HepG2 (cell line): ENCODE measurements at regions not wholly inside any gene's neighbourhood (a gene's known extent, or its start where the extent isn't known, plus 50 kb on each side); places are given as distances from the start of the nearest gene placed in this dataset.

ENCODE experiments used
- ATAC-seq: fragments of 200-7000 bp; cut with Tn5 transposase; 3 replicates; pipeline ENCODE4 v1.9.1; 2020; ENCODE audit warnings: mild to moderate bottlenecking, moderate library complexity
- BruUV-seq: library from RNA; stranded (reverse); fragments of 400-500 nt; replicated peaks from 2 replicates; lab custom pipeline; 2021; lab: Mats Ljungman, UMichigan
- CTCF ChIA-PET: fragments of 300-600 bp; formaldehyde crosslinking; extraction: SDS; loops from one replicate; lab custom pipeline; 2021; ENCODE audit warnings: low total read pairs, inconsistent platforms, low intra/inter-chr PET ratio; lab: Yijun Ruan, JAX
- POLR2A ChIA-PET: fragments of 350-600 bp; sonication (Branson Sonifier 250); formaldehyde crosslinking; loops from one replicate; lab custom pipeline; 2020; ENCODE audit warnings: antibody characterized with exemption, inconsistent platforms; lab: Yijun Ruan, JAX
- DNase-seq: peaks from one replicate; pipeline ENCODE4 v3.0.0-alpha.2; 2015; ENCODE audit warnings: low spot score
- FAIRE-seq: peaks from 3 replicates; lab custom pipeline; 2011; peaks lifted over from hg19 to GRCh38; lab: Jason Lieb, UNC
- H2AFZ ChIP-seq: one replicate; pipeline ENCODE4 v1.6.1; 2011; ENCODE audit warnings: low read length, inconsistent platforms
- H3K27ac ChIP-seq: fragments of 300-600 bp; 3 replicates; pipeline ENCODE4 v1.8.0; 2011; ENCODE audit warnings: mixed run types, mild to moderate bottlenecking, mixed read lengths, low read length, inconsistent platforms; ENCODE audit not compliant: insufficient read depth; ENCODE audit errors: extremely low read length
- H3K27me3 ChIP-seq, 2 experiments: fragments of 200-600 bp in 1 of 2; 2 replicates in 1 of 2; 3 replicates in 1 of 2; pipeline versions ENCODE4 v1.6.0 to v1.8.0; 2011; ENCODE audit warnings: low read length in 2 of 2, mild to moderate bottlenecking in 2 of 2, moderate library complexity in 2 of 2, inconsistent platforms in 1 of 2; ENCODE audit not compliant: insufficient read depth in 2 of 2, control insufficient read depth in 1 of 2
- H3K36me3 ChIP-seq, 2 experiments: fragments of 200-600 bp in 1 of 2; replicated peaks in 1 of 2; 2 replicates in 1 of 2; 3 replicates in 1 of 2; pipeline versions ENCODE4 v1.5.1 to v1.8.0; 2011; ENCODE audit warnings: low read length in 2 of 2, inconsistent platforms in 1 of 2; ENCODE audit not compliant: insufficient read depth in 2 of 2, control insufficient read depth in 1 of 2
- H3K4me1 ChIP-seq: 2 replicates; pipeline ENCODE4 v1.5.1; 2012; ENCODE audit warnings: low read length, inconsistent platforms; ENCODE audit not compliant: insufficient read depth
- H3K4me2 ChIP-seq: 2 replicates; pipeline ENCODE4 v1.6.0; 2011; ENCODE audit warnings: low read depth, low read length, inconsistent platforms
- H3K4me3 ChIP-seq, 3 experiments: fragments of 200-600 bp in 1 of 3; sonication (generic), shearing (Covaris generic) in 1 of 3; replicated peaks in 1 of 3; 2 replicates each; pipeline ENCODE4 v1.5.1; 2011 to 2016; ENCODE audit warnings: low read length in 3 of 3, inconsistent platforms in 2 of 3, low read depth in 2 of 3, mild to moderate bottlenecking in 2 of 3, control low read depth in 1 of 3, mixed read lengths in 1 of 3; ENCODE audit not compliant: insufficient read depth in 1 of 3
- H3K79me2 ChIP-seq: one replicate; pipeline ENCODE4 v1.6.1; 2011; ENCODE audit warnings: low read length, inconsistent platforms; ENCODE audit not compliant: insufficient read depth
- H3K9ac ChIP-seq: 2 replicates; pipeline ENCODE4 v1.6.0; 2011; ENCODE audit warnings: mild to moderate bottlenecking, low read depth, low read length, inconsistent platforms; ENCODE audit not compliant: insufficient read depth
- H3K9me3 ChIP-seq: 2 replicates; pipeline ENCODE4 v1.5.1; 2012; ENCODE audit warnings: mild to moderate bottlenecking, low read length
- H4K20me1 ChIP-seq: 2 replicates; pipeline ENCODE4 v1.6.0; 2011; ENCODE audit warnings: inconsistent platforms, mild to moderate bottlenecking, low read length, moderate library complexity; ENCODE audit not compliant: insufficient read depth
- AKAP8 ChIP-seq: sonication (generic); formaldehyde crosslinking; IDR thresholded peaks from 2 replicates; pipeline ENCODE4 v1.5.1; 2020; ENCODE audit warnings: mild to moderate bottlenecking, missing genetic modification reagents
- ARNT2 ChIP-seq: sonication (generic); formaldehyde crosslinking; IDR thresholded peaks from 2 replicates; pipeline ENCODE4 v1.8.0; 2022; ENCODE audit warnings: mild to moderate bottlenecking, low read depth, missing genetic modification reagents, moderate library complexity
- ATF1 ChIP-seq: IDR thresholded peaks from 2 replicates; pipeline ENCODE4 v1.6.1; 2016; ENCODE audit warnings: mild to moderate bottlenecking, control low read depth
- FOSL1 ChIP-seq: sonication (generic); formaldehyde crosslinking; IDR thresholded peaks from 2 replicates; pipeline ENCODE4 v1.9.0; 2021; ENCODE audit warnings: missing genetic modification reagents, borderline replicate concordance
- HMG20A ChIP-seq: IDR thresholded peaks from 2 replicates; pipeline ENCODE4 v1.6.1; 2016; ENCODE audit warnings: borderline replicate concordance
- KDM5B ChIP-seq: sonication (generic); formaldehyde crosslinking; IDR thresholded peaks from 2 replicates; pipeline ENCODE4 v1.4.0; 2020; ENCODE audit warnings: missing genetic modification reagents, mild to moderate bottlenecking, borderline replicate concordance
- KLF15 ChIP-seq: sonication (generic); formaldehyde crosslinking; IDR thresholded peaks from 2 replicates; pipeline ENCODE4 v1.8.1; 2023; ENCODE audit warnings: borderline replicate concordance, mild to moderate bottlenecking, inconsistent platforms, missing genetic modification reagents, mixed read lengths
- NAIF1 ChIP-seq: sonication (generic); formaldehyde crosslinking; IDR thresholded peaks from 2 replicates; pipeline ENCODE4 v1.5.0; 2020; ENCODE audit warnings: mild to moderate bottlenecking, missing genetic modification reagents, borderline replicate concordance
- SRF ChIP-seq: IDR thresholded peaks from 2 replicates; pipeline ENCODE4 v1.6.1; 2011; ENCODE audit warnings: mild to moderate bottlenecking, low read depth, low read length, moderate library complexity
- U2AF1 ChIP-seq: fragments of 200-400 bp; formaldehyde crosslinking; optimal IDR thresholded peaks from 2 replicates; pipeline ENCODE3; 2017; ENCODE audit warnings: mild to moderate bottlenecking, low read depth, low read length
- ZNF20 ChIP-seq: sonication (generic); formaldehyde crosslinking; IDR thresholded peaks from 2 replicates; pipeline ENCODE4 v1.4.0; 2020; ENCODE audit warnings: mild to moderate bottlenecking, moderate library complexity, missing genetic modification reagents
- ZNF619 ChIP-seq: sonication (generic); formaldehyde crosslinking; IDR thresholded peaks from 2 replicates; pipeline ENCODE4 v1.4.0; 2020; ENCODE audit warnings: mild to moderate bottlenecking, missing genetic modification reagents
- ZZZ3 ChIP-seq: sonication (generic); formaldehyde crosslinking; IDR thresholded peaks from 2 replicates; pipeline ENCODE4 v1.4.0; 2020; ENCODE audit warnings: missing genetic modification reagents, mild to moderate bottlenecking, borderline replicate concordance
- WGBS: methylation state at CpG from one replicate; pipeline ENCODE4 v1.1.6; 2017; ENCODE audit warnings: low lambda C conversion rate; 5-methylcytosine and 5-hydroxymethylcytosine counted together
- in situ Hi-C: cut with HindIII; loops from 2 replicates; pipeline ENCODE4 v1.10.0; 2017; ENCODE audit warnings: low pct_unique_long_range_greater_than_20kb; ENCODE audit not compliant: extremely low pct_ligation_motif_present
- intact Hi-C: fragments of 100-400 bp; cut with micrococcal nuclease; formaldehyde crosslinking; loops from one replicate; pipeline ENCODE4 v1.10.0; 2022; ENCODE audit not compliant: unreplicated experiment
- TF ChIP-seq, protein P1 (sequence below): sonication (generic); formaldehyde crosslinking; conservative IDR thresholded peaks from 2 replicates; pipeline ENCODE4 v1.8.0; 2022; ENCODE audit warnings: mild to moderate bottlenecking, moderate library complexity, missing genetic modification reagents
- TF ChIP-seq, protein P2 (sequence below): sonication (generic); formaldehyde crosslinking; IDR thresholded peaks from 2 replicates; pipeline ENCODE4 v1.8.1; 2023; ENCODE audit warnings: mild to moderate bottlenecking, missing genetic modification reagents
- TF ChIP-seq, protein P3 (sequence below): sonication (generic); formaldehyde crosslinking; conservative IDR thresholded peaks from 2 replicates; pipeline ENCODE4 v1.4.0; 2020; ENCODE audit warnings: missing genetic modification reagents
- TF ChIP-seq, protein P4 (sequence below): sonication (generic); formaldehyde crosslinking; conservative IDR thresholded peaks from 2 replicates; pipeline ENCODE4 v1.4.0; 2020; ENCODE audit warnings: mild to moderate bottlenecking, missing genetic modification reagents, moderate library complexity

DNA sequence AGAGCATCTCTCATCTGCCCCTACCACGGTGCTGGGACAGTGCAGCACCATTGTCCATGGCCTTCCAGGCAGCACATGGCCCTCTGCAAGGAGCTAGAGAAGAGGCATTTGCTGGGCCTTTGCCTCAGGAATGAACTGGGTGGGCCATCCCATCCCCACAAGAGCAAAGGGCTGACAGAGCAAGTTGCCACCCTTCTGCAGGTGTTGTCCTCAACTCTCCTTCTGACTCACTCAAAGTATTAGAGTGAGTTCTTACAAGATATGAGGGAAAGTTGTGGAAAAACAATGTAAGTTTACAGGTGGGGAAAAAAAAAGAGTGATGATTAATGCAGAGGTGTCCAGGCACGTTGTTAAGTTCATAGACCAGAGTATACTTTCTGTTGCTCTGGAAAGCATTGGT lies 261.2 kb downstream of the SKIDA1 start:
- WGBS = 2% methylated on average over 2 of the region's 2 CpGs
- POLR2A ChIA-PET = no interaction called here
- TF ChIP-seq FOSL1 (no peak), AKAP8 (CRISPR knock-in tag) (no peak), ZZZ3 (CRISPR knock-in tag) (no peak), U2AF1 (no peak), HMG20A (CRISPR knock-in tag) (no peak), ARNT2 (CRISPR knock-in tag) (no peak), NAIF1 (no peak), KDM5B (CRISPR knock-in tag) (no peak), ATF1 (CRISPR knock-in tag) (no peak), ZNF20 (CRISPR knock-in tag) (no peak), KLF15 (CRISPR knock-in tag) (no peak), ZNF619 (CRISPR knock-in tag) (no peak), SRF (no peak)
- TF ChIP-seq, protein P1, sequence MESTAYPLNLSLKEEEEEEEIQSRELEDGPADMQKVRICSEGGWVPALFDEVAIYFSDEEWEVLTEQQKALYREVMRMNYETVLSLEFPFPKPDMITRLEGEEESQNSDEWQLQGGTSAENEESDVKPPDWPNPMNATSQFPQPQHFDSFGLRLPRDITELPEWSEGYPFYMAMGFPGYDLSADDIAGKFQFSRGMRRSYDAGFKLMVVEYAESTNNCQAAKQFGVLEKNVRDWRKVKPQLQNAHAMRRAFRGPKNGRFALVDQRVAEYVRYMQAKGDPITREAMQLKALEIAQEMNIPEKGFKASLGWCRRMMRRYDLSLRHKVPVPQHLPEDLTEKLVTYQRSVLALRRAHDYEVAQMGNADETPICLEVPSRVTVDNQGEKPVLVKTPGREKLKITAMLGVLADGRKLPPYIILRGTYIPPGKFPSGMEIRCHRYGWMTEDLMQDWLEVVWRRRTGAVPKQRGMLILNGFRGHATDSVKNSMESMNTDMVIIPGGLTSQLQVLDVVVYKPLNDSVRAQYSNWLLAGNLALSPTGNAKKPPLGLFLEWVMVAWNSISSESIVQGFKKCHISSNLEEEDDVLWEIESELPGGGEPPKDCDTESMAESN = no peak
- TF ChIP-seq, protein P2, sequence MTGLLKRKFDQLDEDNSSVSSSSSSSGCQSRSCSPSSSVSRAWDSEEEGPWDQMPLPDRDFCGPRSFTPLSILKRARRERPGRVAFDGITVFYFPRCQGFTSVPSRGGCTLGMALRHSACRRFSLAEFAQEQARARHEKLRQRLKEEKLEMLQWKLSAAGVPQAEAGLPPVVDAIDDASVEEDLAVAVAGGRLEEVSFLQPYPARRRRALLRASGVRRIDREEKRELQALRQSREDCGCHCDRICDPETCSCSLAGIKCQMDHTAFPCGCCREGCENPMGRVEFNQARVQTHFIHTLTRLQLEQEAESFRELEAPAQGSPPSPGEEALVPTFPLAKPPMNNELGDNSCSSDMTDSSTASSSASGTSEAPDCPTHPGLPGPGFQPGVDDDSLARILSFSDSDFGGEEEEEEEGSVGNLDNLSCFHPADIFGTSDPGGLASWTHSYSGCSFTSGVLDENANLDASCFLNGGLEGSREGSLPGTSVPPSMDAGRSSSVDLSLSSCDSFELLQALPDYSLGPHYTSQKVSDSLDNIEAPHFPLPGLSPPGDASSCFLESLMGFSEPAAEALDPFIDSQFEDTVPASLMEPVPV (CRISPR knock-in tag) = no peak
- TF ChIP-seq, protein P3, sequence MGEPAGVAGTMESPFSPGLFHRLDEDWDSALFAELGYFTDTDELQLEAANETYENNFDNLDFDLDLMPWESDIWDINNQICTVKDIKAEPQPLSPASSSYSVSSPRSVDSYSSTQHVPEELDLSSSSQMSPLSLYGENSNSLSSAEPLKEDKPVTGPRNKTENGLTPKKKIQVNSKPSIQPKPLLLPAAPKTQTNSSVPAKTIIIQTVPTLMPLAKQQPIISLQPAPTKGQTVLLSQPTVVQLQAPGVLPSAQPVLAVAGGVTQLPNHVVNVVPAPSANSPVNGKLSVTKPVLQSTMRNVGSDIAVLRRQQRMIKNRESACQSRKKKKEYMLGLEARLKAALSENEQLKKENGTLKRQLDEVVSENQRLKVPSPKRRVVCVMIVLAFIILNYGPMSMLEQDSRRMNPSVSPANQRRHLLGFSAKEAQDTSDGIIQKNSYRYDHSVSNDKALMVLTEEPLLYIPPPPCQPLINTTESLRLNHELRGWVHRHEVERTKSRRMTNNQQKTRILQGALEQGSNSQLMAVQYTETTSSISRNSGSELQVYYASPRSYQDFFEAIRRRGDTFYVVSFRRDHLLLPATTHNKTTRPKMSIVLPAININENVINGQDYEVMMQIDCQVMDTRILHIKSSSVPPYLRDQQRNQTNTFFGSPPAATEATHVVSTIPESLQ (CRISPR knock-in tag) = no peak
- TF ChIP-seq, protein P4, sequence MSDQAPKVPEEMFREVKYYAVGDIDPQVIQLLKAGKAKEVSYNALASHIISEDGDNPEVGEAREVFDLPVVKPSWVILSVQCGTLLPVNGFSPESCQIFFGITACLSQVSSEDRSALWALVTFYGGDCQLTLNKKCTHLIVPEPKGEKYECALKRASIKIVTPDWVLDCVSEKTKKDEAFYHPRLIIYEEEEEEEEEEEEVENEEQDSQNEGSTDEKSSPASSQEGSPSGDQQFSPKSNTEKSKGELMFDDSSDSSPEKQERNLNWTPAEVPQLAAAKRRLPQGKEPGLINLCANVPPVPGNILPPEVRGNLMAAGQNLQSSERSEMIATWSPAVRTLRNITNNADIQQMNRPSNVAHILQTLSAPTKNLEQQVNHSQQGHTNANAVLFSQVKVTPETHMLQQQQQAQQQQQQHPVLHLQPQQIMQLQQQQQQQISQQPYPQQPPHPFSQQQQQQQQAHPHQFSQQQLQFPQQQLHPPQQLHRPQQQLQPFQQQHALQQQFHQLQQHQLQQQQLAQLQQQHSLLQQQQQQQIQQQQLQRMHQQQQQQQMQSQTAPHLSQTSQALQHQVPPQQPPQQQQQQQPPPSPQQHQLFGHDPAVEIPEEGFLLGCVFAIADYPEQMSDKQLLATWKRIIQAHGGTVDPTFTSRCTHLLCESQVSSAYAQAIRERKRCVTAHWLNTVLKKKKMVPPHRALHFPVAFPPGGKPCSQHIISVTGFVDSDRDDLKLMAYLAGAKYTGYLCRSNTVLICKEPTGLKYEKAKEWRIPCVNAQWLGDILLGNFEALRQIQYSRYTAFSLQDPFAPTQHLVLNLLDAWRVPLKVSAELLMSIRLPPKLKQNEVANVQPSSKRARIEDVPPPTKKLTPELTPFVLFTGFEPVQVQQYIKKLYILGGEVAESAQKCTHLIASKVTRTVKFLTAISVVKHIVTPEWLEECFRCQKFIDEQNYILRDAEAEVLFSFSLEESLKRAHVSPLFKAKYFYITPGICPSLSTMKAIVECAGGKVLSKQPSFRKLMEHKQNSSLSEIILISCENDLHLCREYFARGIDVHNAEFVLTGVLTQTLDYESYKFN = no peak

More for the DNA sequence above, 261.2 kb downstream of the SKIDA1 start:
- Histone ChIP-seq H3K4me3 (no peak overlapping the region), H3K9me3 (no peaks in the 10 kb centered on the region), H3K4me1 (no peaks in the 10 kb centered on the region), H3K36me3 (no peaks in the 10 kb centered on the region), H3K27me3 (0 out of 5 replicates have a peak, but pooled peaks cover 0 to 13% of the 10 kb centered on the region in 2 experiments), H3K27ac (no peak overlapping the region), H3K4me2 (no peak overlapping the region), H2AFZ (no peak overlapping the region), H4K20me1 (no peaks in the 10 kb centered on the region), H3K79me2 (no peaks in the 10 kb centered on the region), H3K9ac (no peak overlapping the region)
- no TSS peak for BruUV-seq
- CTCF ChIA-PET = no interaction called here
- in situ Hi-C loops = no loop called here
- FAIRE-seq = no peak
- intact Hi-C loops = no loop called here
- DNase-seq = no peak
- no peak for ATAC-seq
